Central memory CD8-positive, alpha-beta T cell (primary cell): ENCODE measurements at regions not wholly inside any gene's neighbourhood (a gene's known extent, or its start where the extent isn't known, plus 50 kb on each side); places are given as distances from the start of the nearest gene placed in this dataset.
"Not testable (repeated sequence)": the region's sequence is repeated elsewhere in the genome, so short reads cannot be mapped to it uniquely, and the experiment has no call there.

ENCODE experiments used
- ATAC-seq: fragments of 150-1000 bp; cut with Tn5 transposase; replicated peaks from 2 replicates; pipeline ENCODE4 v1.10.0; 2022; ENCODE audit warnings: mild to moderate bottlenecking, moderate FRiP score, moderate number of reproducible peaks; ENCODE audit not compliant: poor library complexity, severe bottlenecking; ENCODE audit errors: extremely low read depth
- DNase-seq, 2 donors: peaks; one replicate each; pipeline ENCODE4 v3.0.0; 2021; ENCODE audit warnings: low spot score in 2 of 2
- H3K27ac Mint-ChIP-seq: one replicate; pipeline ENCODE4 v1.8.0; 2022; ENCODE audit warnings: low read depth, mild to moderate bottlenecking, moderate library complexity, mixed read lengths
- H3K27me3 Mint-ChIP-seq: one replicate; pipeline ENCODE4 v1.8.0; 2022; ENCODE audit warnings: mixed read lengths
- H3K36me3 Mint-ChIP-seq: one replicate; pipeline ENCODE4 v1.8.0; 2022; ENCODE audit warnings: mild to moderate bottlenecking, moderate library complexity, mixed read lengths; ENCODE audit not compliant: insufficient read depth
- H3K4me1 Mint-ChIP-seq: one replicate; pipeline ENCODE4 v1.8.0; 2022; ENCODE audit warnings: mixed read lengths
- H3K4me3 Mint-ChIP-seq: one replicate; pipeline ENCODE4 v1.8.0; 2022; ENCODE audit warnings: mild to moderate bottlenecking, moderate library complexity, mixed read lengths
- H3K9me3 Mint-ChIP-seq: one replicate; pipeline ENCODE4 v1.8.0; 2022; ENCODE audit warnings: mixed read lengths

- Mint-ChIP-seq H3K27me3 (no peaks in the 10 kb centered on the region), H3K4me1 (no peaks in the 10 kb centered on the region), H3K27ac (no peak overlapping the region), H3K4me3 (no peak overlapping the region), H3K9me3 (peaks cover 9% of the 10 kb centered on the region), H3K36me3 (no peaks in the 10 kb centered on the region)
- DNase-seq (no peak), ATAC-seq (no peak)
These were observed 262.6 kb downstream of the EN1 start for GRCh38 chr2:118584877-118585276.

DNA sequence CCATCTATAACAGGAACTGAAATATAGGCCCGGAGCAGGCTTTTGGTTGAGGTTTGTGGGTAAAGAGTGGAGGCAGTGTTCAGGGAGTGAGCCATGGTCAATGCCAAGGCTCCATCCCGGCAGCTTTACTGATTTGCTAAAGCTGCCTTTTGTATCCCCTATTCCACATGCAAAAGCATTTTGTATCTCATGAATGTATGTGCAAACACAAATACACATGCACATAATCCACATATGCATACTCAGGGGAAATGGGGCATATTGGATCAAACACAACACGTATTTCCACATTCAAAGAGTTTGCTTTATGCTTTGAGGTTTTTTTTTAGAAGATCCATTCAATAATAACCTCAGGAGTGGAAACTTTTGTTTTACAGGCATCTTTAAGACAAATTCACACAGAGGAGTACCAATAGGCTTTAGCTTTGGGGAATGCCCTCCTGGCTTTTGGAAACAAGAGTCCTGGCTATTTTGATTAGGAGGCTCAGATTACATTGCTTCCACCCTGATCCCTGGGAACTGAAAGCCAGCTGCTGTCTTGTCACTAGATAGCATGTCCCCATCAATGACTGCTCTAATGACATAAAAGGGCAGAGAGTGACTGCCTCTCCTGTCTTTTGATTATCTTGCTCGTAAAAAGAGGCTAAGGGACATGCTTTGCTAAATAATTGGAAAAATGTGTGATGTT, 263.2 kb downstream of the EN1 start:
- Mint-ChIP-seq H3K27ac (no peak overlapping the region), H3K27me3 (no peaks in the 10 kb centered on the region), H3K4me3 (no peak overlapping the region), H3K36me3 (no peaks in the 10 kb centered on the region), H3K4me1 (no peaks in the 10 kb centered on the region), H3K9me3 (peaks cover 9% of the 10 kb centered on the region)
- ATAC-seq (no peak), DNase-seq (no peak)

DNA sequence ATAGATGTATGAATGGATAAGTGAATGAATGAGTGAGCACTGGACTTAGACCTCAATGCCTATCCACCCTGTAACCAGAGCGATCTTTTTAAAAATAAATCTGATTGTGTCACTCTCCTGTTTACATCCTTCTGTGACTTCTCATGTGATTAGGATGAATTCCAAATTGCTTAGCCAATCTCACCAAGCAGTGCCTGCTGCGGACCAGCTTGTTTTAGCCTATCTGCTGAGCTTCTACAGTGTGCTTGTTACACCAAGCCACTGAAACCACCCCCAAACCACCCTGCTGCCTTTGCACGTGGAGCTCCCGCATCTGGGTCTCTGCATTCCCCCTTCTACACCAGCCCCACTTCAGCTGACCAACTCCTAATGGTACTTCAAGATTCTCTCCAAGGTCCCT, 265.4 kb downstream of the EN1 start:
- Mint-ChIP-seq H3K27ac (no peak overlapping the region), H3K4me3 (no peak overlapping the region), H3K36me3 (no peaks in the 10 kb centered on the region), H3K4me1 (no peaks in the 10 kb centered on the region), H3K9me3 (peaks cover 9% of the 10 kb centered on the region), H3K27me3 (no peaks in the 10 kb centered on the region)
- DNase-seq (no peak), ATAC-seq (no peak)

DNA sequence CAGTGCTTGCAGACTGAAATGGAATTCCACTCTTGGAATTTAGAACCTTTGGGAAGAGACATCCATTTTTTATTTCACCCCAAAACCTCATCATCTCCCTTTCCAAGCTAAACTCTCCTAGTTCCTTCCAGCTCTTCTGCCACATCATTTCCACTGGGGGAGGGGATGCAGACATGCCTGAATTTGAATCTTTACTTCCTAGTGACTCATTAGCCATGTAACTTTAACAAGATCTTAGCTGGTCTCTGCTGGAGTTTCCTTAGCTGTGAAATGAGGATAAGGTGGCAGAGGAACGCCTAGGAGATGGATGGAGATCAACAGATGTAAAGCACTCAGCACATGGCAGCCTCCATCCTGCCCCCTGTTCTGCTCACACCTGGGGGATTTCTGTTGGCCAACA, 266.8 kb downstream of the EN1 start:
- H3K36me3 Mint-ChIP-seq: no peaks in the 10 kb centered on the region

GRCh38 chr2:118580107-118580506, 267.3 kb downstream of the EN1 start:
- no peaks in the 10 kb centered on the region for H3K36me3 Mint-ChIP-seq
- H3K27ac Mint-ChIP-seq: no peak overlapping the region
- no peak for ATAC-seq
- H3K4me3 Mint-ChIP-seq: no peak overlapping the region
- H3K9me3 Mint-ChIP-seq: no peaks in the 10 kb centered on the region
- no peaks in the 10 kb centered on the region for H3K4me1 Mint-ChIP-seq
- peaks cover 7% of the 10 kb centered on the region for H3K27me3 Mint-ChIP-seq
- DNase-seq: no peak

More for the DNA sequence above, 266.8 kb downstream of the EN1 start:
- ATAC-seq (no peak), DNase-seq (no peak)
- Mint-ChIP-seq H3K4me1 (no peaks in the 10 kb centered on the region), H3K27me3 (peaks cover 2% of the 10 kb centered on the region), H3K4me3 (no peak overlapping the region), H3K27ac (no peak overlapping the region), H3K9me3 (no peaks in the 10 kb centered on the region)

DNA sequence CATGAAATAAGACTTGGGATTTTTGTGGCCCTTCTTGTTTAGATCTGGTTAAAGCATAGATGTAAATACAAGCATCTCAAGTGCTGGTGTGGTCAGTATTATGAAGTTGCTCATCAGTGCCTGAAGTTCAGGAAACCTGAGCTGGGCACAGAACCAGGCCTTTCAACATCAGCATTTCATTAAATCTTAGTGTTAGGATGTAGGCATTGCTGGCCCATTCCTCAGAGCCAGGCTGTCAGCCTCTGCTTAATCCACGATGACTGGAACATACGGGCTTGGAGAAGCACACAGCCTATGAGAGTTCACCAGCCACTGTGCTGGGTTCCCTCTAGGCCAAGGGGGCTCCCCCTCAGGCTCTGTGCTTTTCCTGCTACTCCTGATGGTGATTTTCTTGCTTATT, 270.2 kb downstream of the EN1 start:
- Mint-ChIP-seq H3K36me3 (no peaks in the 10 kb centered on the region), H3K27ac (no peak overlapping the region), H3K27me3 (peaks cover 36% of the 10 kb centered on the region), H3K4me1 (no peaks in the 10 kb centered on the region), H3K4me3 (no peak overlapping the region), H3K9me3 (no peaks in the 10 kb centered on the region)
- ATAC-seq (no peak), DNase-seq (no peak)

DNA sequence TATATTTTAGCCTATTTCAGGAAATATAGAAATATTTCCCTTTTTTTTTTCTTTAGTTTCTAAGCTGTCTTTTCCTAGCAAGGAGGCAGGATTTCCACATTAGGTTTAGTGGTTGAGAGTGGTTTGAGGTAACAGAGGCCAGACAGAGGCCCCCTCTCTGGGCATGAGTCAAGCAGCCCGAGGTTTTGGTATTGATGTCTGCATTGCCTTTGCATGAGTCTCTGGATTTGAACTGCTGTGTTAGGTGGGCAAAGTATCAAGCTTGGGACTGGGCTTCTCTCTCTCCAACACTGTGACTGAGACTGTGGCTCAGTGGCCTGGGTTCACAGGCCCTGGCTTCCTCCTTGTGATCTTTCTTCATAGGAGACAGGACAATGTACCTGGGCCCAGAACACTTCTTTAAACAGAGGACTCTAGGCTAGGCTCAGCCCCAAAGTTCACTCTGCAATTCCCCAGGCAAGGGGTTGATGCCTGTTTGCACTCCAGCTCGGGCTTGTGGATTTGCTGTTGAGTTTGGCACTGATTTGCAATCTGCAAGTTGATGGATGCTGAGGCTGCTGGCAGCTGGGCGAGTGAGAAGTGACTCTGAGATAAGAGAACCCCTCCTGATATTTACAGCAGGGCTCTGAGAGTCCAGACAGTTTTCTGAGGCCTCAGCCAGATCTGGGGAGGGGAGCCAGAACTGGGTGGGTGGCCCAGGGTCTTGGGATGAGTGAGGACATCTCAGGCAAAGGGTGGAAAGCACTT, 271.2 kb downstream of the EN1 start:
- Mint-ChIP-seq H3K9me3 (no peaks in the 10 kb centered on the region), H3K4me3 (no peak overlapping the region), H3K27ac (no peak overlapping the region), H3K36me3 (no peaks in the 10 kb centered on the region), H3K27me3 (peaks cover 36% of the 10 kb centered on the region), H3K4me1 (no peaks in the 10 kb centered on the region)
- no peak for DNase-seq
- no peak for ATAC-seq

GRCh38 chr2:118572380-118572779, 275.1 kb downstream of the EN1 start:
- H3K36me3 Mint-ChIP-seq, H3K9me3 Mint-ChIP-seq, ATAC-seq, H3K27ac Mint-ChIP-seq, H3K4me1 Mint-ChIP-seq, H3K4me3 Mint-ChIP-seq, DNase-seq: not testable (repeated sequence)
- peaks cover 36% of the 10 kb centered on the region for H3K27me3 Mint-ChIP-seq

- ATAC-seq (no peak), DNase-seq (no peak)
- H3K27ac Mint-ChIP-seq: no peak overlapping the region
- no peaks in the 10 kb centered on the region for H3K36me3 Mint-ChIP-seq
- H3K4me1 Mint-ChIP-seq: no peaks in the 10 kb centered on the region
- no peaks in the 10 kb centered on the region for H3K9me3 Mint-ChIP-seq
- H3K4me3 Mint-ChIP-seq: no peak overlapping the region
- peaks cover 27% of the 10 kb centered on the region for H3K27me3 Mint-ChIP-seq
These were observed 277.4 kb downstream of the EN1 start for GRCh38 chr2:118569876-118570535.

- Mint-ChIP-seq H3K9me3 (no peaks in the 10 kb centered on the region), H3K27me3 (peaks cover 14% of the 10 kb centered on the region), H3K4me1 (no peaks in the 10 kb centered on the region), H3K36me3 (no peaks in the 10 kb centered on the region), H3K4me3 (no peak overlapping the region), H3K27ac (no peak overlapping the region)
- no peak for DNase-seq
- ATAC-seq: no peak
These were observed 278.7 kb downstream of the EN1 start for GRCh38 chr2:118568700-118569099.

- no peaks in the 10 kb centered on the region for H3K27me3 Mint-ChIP-seq
- no peaks in the 10 kb centered on the region for H3K4me1 Mint-ChIP-seq
- H3K27ac Mint-ChIP-seq: no peak overlapping the region
- ATAC-seq (no peak), DNase-seq (no peak)
- H3K9me3 Mint-ChIP-seq: no peaks in the 10 kb centered on the region
- no peaks in the 10 kb centered on the region for H3K36me3 Mint-ChIP-seq
- no peak overlapping the region for H3K4me3 Mint-ChIP-seq
These were observed 281.5 kb downstream of the EN1 start for GRCh38 chr2:118565786-118566540.

DNA sequence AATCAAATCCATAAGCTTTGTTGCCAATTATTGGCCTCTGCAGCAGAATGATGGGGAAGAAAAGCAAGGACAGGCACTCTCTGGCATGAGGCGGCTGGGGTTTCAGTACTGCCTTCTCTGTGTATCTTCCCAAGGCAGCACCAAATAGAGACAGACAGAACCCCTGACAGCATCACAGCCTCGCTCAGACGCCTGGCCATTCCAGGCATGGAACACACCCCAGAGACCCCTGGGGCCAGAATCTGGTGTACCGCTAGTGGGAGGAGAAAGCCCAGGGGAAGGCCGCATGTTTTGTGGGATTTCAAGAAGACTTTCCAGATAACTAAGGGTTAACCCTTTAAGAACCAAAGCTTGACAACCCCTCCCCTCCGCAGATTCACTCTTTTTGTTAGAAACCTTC, 282.1 kb downstream of the EN1 start:
- peaks cover 1% of the 10 kb centered on the region for H3K27me3 Mint-ChIP-seq
- no peak overlapping the region for H3K27ac Mint-ChIP-seq
- H3K9me3 Mint-ChIP-seq: no peaks in the 10 kb centered on the region
- no peaks in the 10 kb centered on the region for H3K4me1 Mint-ChIP-seq
- H3K4me3 Mint-ChIP-seq: no peak overlapping the region
- DNase-seq (no peak), ATAC-seq (no peak)
- no peaks in the 10 kb centered on the region for H3K36me3 Mint-ChIP-seq
